ENCODE measurements at regions not wholly inside any gene's neighbourhood (a gene's known extent, or its start where the extent isn't known, plus 50 kb on each side); places are given as distances from the start of the nearest gene placed in this dataset.
A peak's percentile ranks its signal among the peaks of the same experiment; 100 is the strongest.

DNA sequence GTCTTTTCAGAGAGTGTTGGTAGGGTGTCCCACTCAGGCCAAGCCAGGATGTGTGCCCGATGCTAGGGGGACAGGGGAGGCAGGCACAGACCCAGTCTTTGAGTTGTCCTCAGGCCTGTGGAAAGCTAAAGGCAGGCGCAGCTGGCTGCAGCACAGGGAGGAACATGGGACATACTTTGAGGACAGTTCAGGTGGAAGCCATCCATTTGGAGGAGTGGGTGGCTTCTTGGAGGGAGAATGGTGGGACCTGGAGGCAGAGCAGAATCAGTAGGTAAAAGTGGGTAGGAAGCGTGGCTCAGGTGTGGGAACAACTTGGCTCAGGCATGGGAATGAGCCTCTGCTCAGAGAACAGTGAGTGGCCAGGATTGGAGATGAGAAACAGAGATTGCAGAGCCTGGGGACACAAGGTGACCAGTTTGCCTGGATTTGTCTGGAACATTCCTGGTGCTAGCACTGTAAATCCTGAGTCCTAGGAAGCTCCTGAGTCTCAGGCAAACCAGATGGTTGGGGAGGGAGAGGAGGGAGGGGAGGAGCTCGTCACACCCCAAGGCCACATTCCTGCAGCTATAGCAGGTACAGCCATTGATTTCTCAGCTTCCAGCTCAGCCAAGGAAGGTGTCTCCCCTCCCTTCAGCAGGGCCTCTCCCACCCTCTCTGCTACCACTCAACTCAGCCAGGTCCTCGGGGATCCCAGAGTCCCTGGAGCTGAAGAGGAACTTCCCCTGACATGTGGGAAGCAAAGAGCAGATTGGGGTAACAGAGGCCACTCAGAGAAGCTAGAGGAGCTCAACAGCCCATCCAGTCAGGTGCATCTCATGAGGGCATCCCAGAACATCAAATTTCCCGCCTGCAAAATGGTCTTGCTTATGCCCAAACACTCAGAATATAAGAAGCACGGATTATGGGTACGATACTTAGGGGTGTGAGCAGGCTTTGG is 65.2 kb upstream of the TINAGL1 start:
- Histone ChIP-seq H3K4me3 (no peak overlapping the region), H3K27ac (no peak overlapping the region), H3K36me3 (no peaks in the 10 kb centered on the region), H3K27me3 (peaks cover 0 to 26% (median 0%) of the 10 kb centered on the region in 3 donors), H3K9me3 (no peaks in the 10 kb centered on the region), H3K4me1 (no peaks in the 10 kb centered on the region)
- TF ChIP-seq, protein P1, sequence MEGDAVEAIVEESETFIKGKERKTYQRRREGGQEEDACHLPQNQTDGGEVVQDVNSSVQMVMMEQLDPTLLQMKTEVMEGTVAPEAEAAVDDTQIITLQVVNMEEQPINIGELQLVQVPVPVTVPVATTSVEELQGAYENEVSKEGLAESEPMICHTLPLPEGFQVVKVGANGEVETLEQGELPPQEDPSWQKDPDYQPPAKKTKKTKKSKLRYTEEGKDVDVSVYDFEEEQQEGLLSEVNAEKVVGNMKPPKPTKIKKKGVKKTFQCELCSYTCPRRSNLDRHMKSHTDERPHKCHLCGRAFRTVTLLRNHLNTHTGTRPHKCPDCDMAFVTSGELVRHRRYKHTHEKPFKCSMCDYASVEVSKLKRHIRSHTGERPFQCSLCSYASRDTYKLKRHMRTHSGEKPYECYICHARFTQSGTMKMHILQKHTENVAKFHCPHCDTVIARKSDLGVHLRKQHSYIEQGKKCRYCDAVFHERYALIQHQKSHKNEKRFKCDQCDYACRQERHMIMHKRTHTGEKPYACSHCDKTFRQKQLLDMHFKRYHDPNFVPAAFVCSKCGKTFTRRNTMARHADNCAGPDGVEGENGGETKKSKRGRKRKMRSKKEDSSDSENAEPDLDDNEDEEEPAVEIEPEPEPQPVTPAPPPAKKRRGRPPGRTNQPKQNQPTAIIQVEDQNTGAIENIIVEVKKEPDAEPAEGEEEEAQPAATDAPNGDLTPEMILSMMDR (IDR thresholded peaks at IDR 0.05): no peak
- TF ChIP-seq POLR2A (IDR thresholded peaks at IDR 0.05): no peak
- no peak for TF ChIP-seq POLR2AphosphoS5 (IDR thresholded peaks at IDR 0.05)
- TF ChIP-seq EP300 (IDR thresholded peaks at IDR 0.05): no peak
- intact Hi-C loops (cut with DNase I; ENCODE audit: low total_unique reads): no loop called here
- peak in 1 of 2 donors; percentile 77 for DNase-seq
- WGBS, 5 donors: 60 to 83% (median 76%) methylated on average over 6 to 8 of the region's 8 CpGs

GRCh38 chr1:31511848-31512615 is 64.3 kb upstream of the TINAGL1 start:
- no peak overlapping the region for H3K4me3 ChIP-seq
- TF ChIP-seq POLR2A (IDR thresholded peaks at IDR 0.05) (no peak), POLR2AphosphoS5 (IDR thresholded peaks at IDR 0.05) (no peak), EP300 (IDR thresholded peaks at IDR 0.05) (no peak)
- TF ChIP-seq, protein P1 (IDR thresholded peaks at IDR 0.05): no peak
- no peaks in the 10 kb centered on the region for H3K36me3 ChIP-seq
- H3K27ac ChIP-seq: no peak overlapping the region
- intact Hi-C loops (cut with DNase I; ENCODE audit: low total_unique reads): no loop called here
- peaks cover 0 to 17% (median 0%) of the 10 kb centered on the region in 3 donors for H3K27me3 ChIP-seq
- 56 to 64% (median 61%) methylated on average over 8 of the region's 8 CpGs for WGBS, 5 donors
- H3K9me3 ChIP-seq: no peaks in the 10 kb centered on the region
- H3K4me1 ChIP-seq: no peaks in the 10 kb centered on the region
- DNase-seq: peak in 1 of 2 donors; percentile 40

DNA sequence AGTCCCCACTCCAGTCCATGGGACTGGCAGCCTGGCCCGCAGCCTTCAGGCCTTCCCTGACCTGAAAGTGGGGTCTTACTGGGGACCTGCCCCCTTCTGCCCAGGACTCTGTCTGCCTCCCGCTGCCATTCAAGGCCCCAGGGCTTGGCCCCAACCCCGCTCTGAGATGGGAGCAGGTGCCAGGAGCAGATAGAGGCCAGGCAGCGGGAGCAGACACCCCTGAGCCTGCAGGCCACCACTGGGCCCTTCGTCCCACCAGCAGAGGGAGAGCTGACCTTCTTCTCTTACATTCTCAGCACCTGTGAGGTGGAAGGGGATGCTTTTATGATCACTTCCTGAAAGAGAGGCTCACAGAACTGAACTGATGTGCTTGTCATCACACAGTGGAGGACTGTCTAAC is 62.2 kb upstream of the TINAGL1 start:
- 81 to 95% (median 86%) methylated on average over 2 to 5 of the region's 5 CpGs for WGBS, 5 donors
- Histone ChIP-seq H3K4me1 (no peaks in the 10 kb centered on the region), H3K36me3 (no peaks in the 10 kb centered on the region), H3K27ac (no peak overlapping the region), H3K9me3 (no peaks in the 10 kb centered on the region), H3K27me3 (peaks cover 0 to 9% (median 0%) of the 10 kb centered on the region in 3 donors), H3K4me3 (no peak overlapping the region)
- TF ChIP-seq POLR2A (IDR thresholded peaks at IDR 0.05): no peak
- no peak for TF ChIP-seq POLR2AphosphoS5 (IDR thresholded peaks at IDR 0.05)
- TF ChIP-seq, protein P1 (IDR thresholded peaks at IDR 0.05): no peak
- no peak for TF ChIP-seq EP300 (IDR thresholded peaks at IDR 0.05)
- DNase-seq: no peak
- intact Hi-C loops (cut with DNase I; ENCODE audit: low total_unique reads): no loop called here

DNA sequence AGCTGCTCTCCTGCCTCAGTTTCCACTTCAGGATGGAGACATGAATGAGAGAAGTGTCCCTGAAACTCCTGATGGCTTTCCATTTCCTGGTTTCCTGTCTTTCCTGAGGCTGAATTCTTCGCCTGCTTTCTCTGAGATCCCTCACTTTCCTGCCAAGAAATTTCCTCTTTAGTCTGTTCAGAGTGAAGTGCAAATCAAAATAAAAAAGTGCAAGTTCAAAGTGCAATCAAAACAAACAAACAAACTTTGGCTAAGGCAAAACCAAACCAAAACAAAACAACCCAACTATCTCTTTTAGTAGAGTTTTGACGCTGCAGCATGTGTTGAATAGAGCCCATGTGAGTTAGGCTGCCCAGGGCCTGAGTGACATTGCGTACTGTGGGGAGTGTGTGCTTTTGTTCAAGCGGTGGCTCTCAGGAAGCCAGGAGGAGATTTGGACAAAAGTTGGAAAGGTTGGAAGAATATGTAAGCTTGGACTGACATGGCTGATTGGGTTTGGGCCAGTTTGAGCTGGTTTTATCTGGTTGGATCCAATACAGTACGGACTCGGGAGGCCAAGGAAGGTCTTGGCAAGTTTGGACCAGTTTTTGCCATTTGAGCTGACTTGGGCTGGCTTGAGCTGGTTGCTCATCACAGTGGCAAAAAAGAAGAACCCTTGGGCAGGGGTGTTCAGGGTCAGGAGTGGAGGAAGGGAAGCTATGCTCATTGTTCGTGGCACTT is 61.1 kb upstream of the TINAGL1 start:
- TF ChIP-seq POLR2AphosphoS5 (IDR thresholded peaks at IDR 0.05) (no peak), EP300 (IDR thresholded peaks at IDR 0.05) (no peak), POLR2A (IDR thresholded peaks at IDR 0.05) (no peak)
- TF ChIP-seq, protein P1 (IDR thresholded peaks at IDR 0.05): no peak
- H3K27ac ChIP-seq: no peak overlapping the region
- no peaks in the 10 kb centered on the region for H3K4me1 ChIP-seq
- H3K9me3 ChIP-seq: peaks cover 0 to 7% (median 0%) of the 10 kb centered on the region in 4 donors
- no peak for DNase-seq
- H3K36me3 ChIP-seq: no peaks in the 10 kb centered on the region
- intact Hi-C loops (cut with DNase I; ENCODE audit: low total_unique reads): no loop called here
- WGBS, 5 donors: 60 to 75% (median 66%) methylated on average over 7 of the region's 7 CpGs
- peaks cover 0 to 9% (median 0%) of the 10 kb centered on the region in 3 donors for H3K27me3 ChIP-seq
- no peak overlapping the region for H3K4me3 ChIP-seq

All from stomach (tissue), 8 donors.